ENCODE measurements at regions not wholly inside any gene's neighbourhood (a gene's known extent, or its start where the extent isn't known, plus 50 kb on each side); places are given as distances from the start of the nearest gene placed in this dataset.

GRCh38 chr3:62968128-62968527 is 92.9 kb upstream of the CADPS start:
- Histone ChIP-seq H3K27ac (no peak overlapping the region), H3K4me3 (no peak overlapping the region), H3K27me3 (no peaks in the 10 kb centered on the region), H3K9me3 (no peaks in the 10 kb centered on the region), H3K36me3 (no peaks in the 10 kb centered on the region), H3K4me1 (no peaks in the 10 kb centered on the region)
- TF ChIP-seq EP300 (IDR thresholded peaks at IDR 0.05) (no peak), POLR2AphosphoS5 (IDR thresholded peaks at IDR 0.05) (no peak), POLR2A (IDR thresholded peaks at IDR 0.05) (no peak), CTCF (IDR thresholded peaks at IDR 0.05) (no peak)
- intact Hi-C loops (cut with DNase I) = no loop called here
- 87 to 91% methylated on average over 3 of the region's 3 CpGs for WGBS, 2 donors
- no peak for DNase-seq

- H3K27ac ChIP-seq = no peak overlapping the region
- no peaks in the 10 kb centered on the region for H3K36me3 ChIP-seq
- intact Hi-C loops (cut with DNase I) = no loop called here
- no peak overlapping the region for H3K4me3 ChIP-seq
- DNase-seq = no peak
- H3K4me1 ChIP-seq = no peaks in the 10 kb centered on the region
- H3K9me3 ChIP-seq = no peaks in the 10 kb centered on the region
- TF ChIP-seq CTCF (IDR thresholded peaks at IDR 0.05) (no peak), EP300 (IDR thresholded peaks at IDR 0.05) (no peak), POLR2AphosphoS5 (IDR thresholded peaks at IDR 0.05) (no peak)
- H3K27me3 ChIP-seq = no peaks in the 10 kb centered on the region
- WGBS, 2 donors = 90 to 96% methylated on average over 5 of the region's 5 CpGs
Observed at GRCh38 chr3:62970648-62971047, 95.4 kb upstream of the CADPS start.

GRCh38 chr3:62975566-62975965 is 100.3 kb upstream of the CADPS start:
- 72 to 74% methylated on average over 1 of the region's 1 CpG for WGBS, 2 donors
- H3K36me3 ChIP-seq = no peaks in the 10 kb centered on the region
- intact Hi-C loops (cut with DNase I) = no loop called here
- no peak overlapping the region for H3K27ac ChIP-seq
- no peak for DNase-seq
- H3K4me1 ChIP-seq = no peaks in the 10 kb centered on the region
- H3K27me3 ChIP-seq = no peaks in the 10 kb centered on the region
- no peaks in the 10 kb centered on the region for H3K9me3 ChIP-seq
- TF ChIP-seq POLR2A (IDR thresholded peaks at IDR 0.05) (no peak), POLR2AphosphoS5 (IDR thresholded peaks at IDR 0.05) (no peak), EP300 (IDR thresholded peaks at IDR 0.05) (no peak), CTCF (IDR thresholded peaks at IDR 0.05) (no peak)
- H3K4me3 ChIP-seq = no peak overlapping the region

- intact Hi-C loops (cut with DNase I) = no loop called here
- Histone ChIP-seq H3K27ac (no peak overlapping the region), H3K4me1 (no peaks in the 10 kb centered on the region), H3K36me3 (no peaks in the 10 kb centered on the region), H3K4me3 (no peak overlapping the region), H3K27me3 (no peaks in the 10 kb centered on the region), H3K9me3 (no peaks in the 10 kb centered on the region)
- no peak for DNase-seq
- no peak for TF ChIP-seq POLR2A (IDR thresholded peaks at IDR 0.05)
- no peak for TF ChIP-seq CTCF (IDR thresholded peaks at IDR 0.05)
- TF ChIP-seq EP300 (IDR thresholded peaks at IDR 0.05) = no peak
- no peak for TF ChIP-seq POLR2AphosphoS5 (IDR thresholded peaks at IDR 0.05)
- WGBS, 2 donors = 0 to 3% methylated on average over 1 of the region's 1 CpG
Observed at GRCh38 chr3:62981962-62982361, 106.7 kb upstream of the CADPS start.

GRCh38 chr3:62982795-62983455 is 107.7 kb upstream of the CADPS start:
- Histone ChIP-seq H3K4me3 (no peak overlapping the region), H3K4me1 (no peaks in the 10 kb centered on the region), H3K27me3 (no peaks in the 10 kb centered on the region), H3K9me3 (no peaks in the 10 kb centered on the region), H3K27ac (no peak overlapping the region), H3K36me3 (no peaks in the 10 kb centered on the region)
- DNase-seq = no peak
- TF ChIP-seq POLR2A (IDR thresholded peaks at IDR 0.05) = no peak
- TF ChIP-seq CTCF (IDR thresholded peaks at IDR 0.05) = no peak
- no peak for TF ChIP-seq EP300 (IDR thresholded peaks at IDR 0.05)
- TF ChIP-seq POLR2AphosphoS5 (IDR thresholded peaks at IDR 0.05) = no peak
- intact Hi-C loops (cut with DNase I) = no loop called here
- 55 to 83% methylated on average over 4 of the region's 4 CpGs for whole genome bisulfite sequencing, 2 donors

Data from sigmoid colon (tissue), 6 donors.